GM18858 (cell line): ENCODE measurements at regions not wholly inside any gene's neighbourhood (a gene's known extent, or its start where the extent isn't known, plus 50 kb on each side); places are given as distances from the start of the nearest gene placed in this dataset.
"Not testable (repeated sequence)": the region's sequence is repeated elsewhere in the genome, so short reads cannot be mapped to it uniquely, and the experiment has no call there.

Experiments
- ATAC-seq: cut with Tn5 transposase; IDR thresholded peaks from one replicate; pipeline ENCODE4 v1.9.1; 2021; ENCODE audit not compliant: unreplicated experiment

- no peak for ATAC-seq
Measured at GRCh38 chr2:13654416-13654815, 937.7 kb downstream of the TRIB2 start.

- ATAC-seq: no peak
Measured at GRCh38 chr2:13660231-13660630, 943.5 kb downstream of the TRIB2 start.

- no peak for ATAC-seq
Measured at GRCh38 chr2:13662055-13662454, 945.3 kb downstream of the TRIB2 start.

GRCh38 chr2:13666582-13667414 lies 950.1 kb downstream of the TRIB2 start:
- peak; percentile 88 for ATAC-seq

- peak; percentile 19 for ATAC-seq
Measured at GRCh38 chr2:13667415-13667757, 950.6 kb downstream of the TRIB2 start.

- no peak for ATAC-seq
Measured at GRCh38 chr2:13669607-13670006, 952.9 kb downstream of the TRIB2 start.

- ATAC-seq: not testable (repeated sequence)
Measured at GRCh38 chr2:13673821-13674220, 957.1 kb downstream of the TRIB2 start.

GRCh38 chr2:13676269-13676668 lies 956.2 kb upstream of the LRATD1 start:
- ATAC-seq: no peak

- ATAC-seq: no peak
Measured at GRCh38 chr2:13681936-13682335, 950.6 kb upstream of the LRATD1 start.

GRCh38 chr2:13682540-13683272 lies 949.8 kb upstream of the LRATD1 start:
- ATAC-seq: no peak

GRCh38 chr2:13686262-13686661 lies 946.3 kb upstream of the LRATD1 start:
- ATAC-seq: peak; percentile 54

GRCh38 chr2:13694673-13695072 lies 937.8 kb upstream of the LRATD1 start:
- no peak for ATAC-seq

- ATAC-seq: no peak
Measured at GRCh38 chr2:13696601-13697000, 935.9 kb upstream of the LRATD1 start.

- ATAC-seq: no peak
Measured at GRCh38 chr2:13698847-13699246, 933.7 kb upstream of the LRATD1 start.

- ATAC-seq: not testable (repeated sequence)
Measured at GRCh38 chr2:13699939-13700338, 932.6 kb upstream of the LRATD1 start.

- ATAC-seq: no peak
Measured at GRCh38 chr2:13711154-13711553, 921.4 kb upstream of the LRATD1 start.

GRCh38 chr2:13714466-13714865 lies 918.1 kb upstream of the LRATD1 start:
- no peak for ATAC-seq

GRCh38 chr2:13725945-13726344 lies 906.6 kb upstream of the LRATD1 start:
- ATAC-seq: no peak

GRCh38 chr2:13745330-13745729 lies 887.2 kb upstream of the LRATD1 start:
- no peak for ATAC-seq

GRCh38 chr2:13751955-13752354 lies 880.6 kb upstream of the LRATD1 start:
- ATAC-seq: no peak

- ATAC-seq: peak; percentile 66
Measured at GRCh38 chr2:13758412-13758811, 874.1 kb upstream of the LRATD1 start.

GRCh38 chr2:13768274-13768673 lies 864.2 kb upstream of the LRATD1 start:
- ATAC-seq: no peak
